ENCODE measurements at regions not wholly inside any gene's neighbourhood (a gene's known extent, or its start where the extent isn't known, plus 50 kb on each side); places are given as distances from the start of the nearest gene placed in this dataset.
"Not testable (repeated sequence)": the region's sequence is repeated elsewhere in the genome, so short reads cannot be mapped to it uniquely, and the experiment has no call there.

- no peak overlapping the region for H3K9ac ChIP-seq (ENCODE audit: low read depth, low read length)
- no peak overlapping the region for H3K4me3 ChIP-seq (ENCODE audit: low read depth, low read length)
- peaks cover 19% of the 10 kb centered on the region for H3K4me1 ChIP-seq (ENCODE audit: control insufficient read depth, insufficient read depth, low read length)
- no peaks in the 10 kb centered on the region for H3K36me3 ChIP-seq (ENCODE audit: control insufficient read depth, insufficient read depth, low read length)
- no peak overlapping the region for H3K27ac ChIP-seq (ENCODE audit: low read depth, low read length)
- H3K9me3 ChIP-seq (ENCODE audit: control insufficient read depth, insufficient read depth, low read length) = peaks cover 12% of the 10 kb centered on the region
- no peaks in the 10 kb centered on the region for H3K27me3 ChIP-seq (ENCODE audit: control insufficient read depth, insufficient read depth, low read length)
These were observed 930.6 kb upstream of the FBXO33 start for GRCh38 chr14:40362856-40363255.

- H3K27me3 ChIP-seq (ENCODE audit: control insufficient read depth, insufficient read depth, low read length) = no peaks in the 10 kb centered on the region
- H3K9ac ChIP-seq (ENCODE audit: low read depth, low read length) = no peak overlapping the region
- no peaks in the 10 kb centered on the region for H3K36me3 ChIP-seq (ENCODE audit: control insufficient read depth, insufficient read depth, low read length)
- H3K27ac ChIP-seq (ENCODE audit: low read depth, low read length) = no peak overlapping the region
- peaks cover 6% of the 10 kb centered on the region for H3K9me3 ChIP-seq (ENCODE audit: control insufficient read depth, insufficient read depth, low read length)
- no peak overlapping the region; the same call in 1 of the 2 replicates for H3K4me3 ChIP-seq (ENCODE audit: low read depth, low read length)
- peaks cover 20% of the 10 kb centered on the region for H3K4me1 ChIP-seq (ENCODE audit: control insufficient read depth, insufficient read depth, low read length)
These were observed 922.5 kb upstream of the FBXO33 start for GRCh38 chr14:40354754-40355153.

GRCh38 chr14:40348104-40348503 is 915.9 kb upstream of the FBXO33 start:
- H3K4me1 ChIP-seq (ENCODE audit: control insufficient read depth, insufficient read depth, low read length); H3K9me3 ChIP-seq (ENCODE audit: control insufficient read depth, insufficient read depth, low read length); H3K27me3 ChIP-seq (ENCODE audit: control insufficient read depth, insufficient read depth, low read length); H3K27ac ChIP-seq (ENCODE audit: low read depth, low read length); H3K36me3 ChIP-seq (ENCODE audit: control insufficient read depth, insufficient read depth, low read length): not testable (repeated sequence)
- Histone ChIP-seq H3K9ac (ENCODE audit: low read depth, low read length) (peak overlapping the region; percentile 74), H3K4me3 (ENCODE audit: low read depth, low read length) (peak overlapping the region; percentile 81)

- no peaks in the 10 kb centered on the region for H3K27me3 ChIP-seq (ENCODE audit: control insufficient read depth, insufficient read depth, low read length)
- H3K36me3 ChIP-seq (ENCODE audit: control insufficient read depth, insufficient read depth, low read length) = no peaks in the 10 kb centered on the region
- no peak overlapping the region for H3K27ac ChIP-seq (ENCODE audit: low read depth, low read length)
- H3K9ac ChIP-seq (ENCODE audit: low read depth, low read length) = peak overlapping the region; percentile 74
- peak overlapping the region; percentile 81 for H3K4me3 ChIP-seq (ENCODE audit: low read depth, low read length)
- H3K4me1 ChIP-seq (ENCODE audit: control insufficient read depth, insufficient read depth, low read length) = peaks cover 2% of the 10 kb centered on the region; the same call in 1 of the 2 replicates
- no peaks in the 10 kb centered on the region for H3K9me3 ChIP-seq (ENCODE audit: control insufficient read depth, insufficient read depth, low read length)
These were observed 915.4 kb upstream of the FBXO33 start for GRCh38 chr14:40347675-40348074.

GRCh38 chr14:40346275-40346674 is 914.0 kb upstream of the FBXO33 start:
- Histone ChIP-seq H3K27me3 (ENCODE audit: control insufficient read depth, insufficient read depth, low read length) (no peaks in the 10 kb centered on the region), H3K4me1 (ENCODE audit: control insufficient read depth, insufficient read depth, low read length) (peaks cover 6% of the 10 kb centered on the region), H3K9ac (ENCODE audit: low read depth, low read length) (no peak overlapping the region), H3K27ac (ENCODE audit: low read depth, low read length) (no peak overlapping the region), H3K9me3 (ENCODE audit: control insufficient read depth, insufficient read depth, low read length) (no peaks in the 10 kb centered on the region), H3K4me3 (ENCODE audit: low read depth, low read length) (peak overlapping the region; percentile 81), H3K36me3 (ENCODE audit: control insufficient read depth, insufficient read depth, low read length) (no peaks in the 10 kb centered on the region)

GRCh38 chr14:40345334-40345733 is 913.1 kb upstream of the FBXO33 start:
- no peaks in the 10 kb centered on the region for H3K36me3 ChIP-seq (ENCODE audit: control insufficient read depth, insufficient read depth, low read length)
- H3K9me3 ChIP-seq (ENCODE audit: control insufficient read depth, insufficient read depth, low read length) = no peaks in the 10 kb centered on the region
- H3K9ac ChIP-seq (ENCODE audit: low read depth, low read length) = no peak overlapping the region
- no peak overlapping the region for H3K27ac ChIP-seq (ENCODE audit: low read depth, low read length)
- H3K4me3 ChIP-seq (ENCODE audit: low read depth, low read length) = no peak overlapping the region
- peaks cover 15% of the 10 kb centered on the region for H3K4me1 ChIP-seq (ENCODE audit: control insufficient read depth, insufficient read depth, low read length)
- no peaks in the 10 kb centered on the region for H3K27me3 ChIP-seq (ENCODE audit: control insufficient read depth, insufficient read depth, low read length)

- Histone ChIP-seq H3K4me3 (ENCODE audit: low read depth, low read length) (no peak overlapping the region), H3K27me3 (ENCODE audit: control insufficient read depth, insufficient read depth, low read length) (no peaks in the 10 kb centered on the region), H3K36me3 (ENCODE audit: control insufficient read depth, insufficient read depth, low read length) (no peaks in the 10 kb centered on the region), H3K27ac (ENCODE audit: low read depth, low read length) (no peak overlapping the region), H3K9ac (ENCODE audit: low read depth, low read length) (no peak overlapping the region), H3K9me3 (ENCODE audit: control insufficient read depth, insufficient read depth, low read length) (no peaks in the 10 kb centered on the region), H3K4me1 (ENCODE audit: control insufficient read depth, insufficient read depth, low read length) (peaks cover 29% of the 10 kb centered on the region)
These were observed 908.5 kb upstream of the FBXO33 start for GRCh38 chr14:40340708-40341107.

GRCh38 chr14:40336846-40337245 is 904.6 kb upstream of the FBXO33 start:
- H3K4me3 ChIP-seq (ENCODE audit: low read depth, low read length) = no peak overlapping the region; the same call in 1 of the 2 replicates
- H3K36me3 ChIP-seq (ENCODE audit: control insufficient read depth, insufficient read depth, low read length) = no peaks in the 10 kb centered on the region
- 0 out of 2 replicates have a peak, but pooled peaks cover 5% of the 10 kb centered on the region for H3K9me3 ChIP-seq (ENCODE audit: control insufficient read depth, insufficient read depth, low read length)
- no peak overlapping the region for H3K9ac ChIP-seq (ENCODE audit: low read depth, low read length)
- H3K27me3 ChIP-seq (ENCODE audit: control insufficient read depth, insufficient read depth, low read length) = no peaks in the 10 kb centered on the region
- peaks cover 25% of the 10 kb centered on the region for H3K4me1 ChIP-seq (ENCODE audit: control insufficient read depth, insufficient read depth, low read length)
- no peak overlapping the region for H3K27ac ChIP-seq (ENCODE audit: low read depth, low read length)

GRCh38 chr14:40326519-40326918 is 894.3 kb upstream of the FBXO33 start:
- not testable (repeated sequence) for H3K9me3 ChIP-seq (ENCODE audit: control insufficient read depth, insufficient read depth, low read length); H3K27ac ChIP-seq (ENCODE audit: low read depth, low read length); H3K4me3 ChIP-seq (ENCODE audit: low read depth, low read length); H3K9ac ChIP-seq (ENCODE audit: low read depth, low read length); H3K36me3 ChIP-seq (ENCODE audit: control insufficient read depth, insufficient read depth, low read length); H3K27me3 ChIP-seq (ENCODE audit: control insufficient read depth, insufficient read depth, low read length); H3K4me1 ChIP-seq (ENCODE audit: control insufficient read depth, insufficient read depth, low read length)

GRCh38 chr14:40318211-40318719 is 886.0 kb upstream of the FBXO33 start:
- H3K4me3 ChIP-seq (ENCODE audit: low read depth, low read length) = no peak overlapping the region
- no peaks in the 10 kb centered on the region for H3K27me3 ChIP-seq (ENCODE audit: control insufficient read depth, insufficient read depth, low read length)
- no peaks in the 10 kb centered on the region for H3K4me1 ChIP-seq (ENCODE audit: control insufficient read depth, insufficient read depth, low read length)
- H3K36me3 ChIP-seq (ENCODE audit: control insufficient read depth, insufficient read depth, low read length) = no peaks in the 10 kb centered on the region
- no peak overlapping the region for H3K9ac ChIP-seq (ENCODE audit: low read depth, low read length)
- no peaks in the 10 kb centered on the region for H3K9me3 ChIP-seq (ENCODE audit: control insufficient read depth, insufficient read depth, low read length)
- H3K27ac ChIP-seq (ENCODE audit: low read depth, low read length) = no peak overlapping the region

- Histone ChIP-seq H3K27me3 (ENCODE audit: control insufficient read depth, insufficient read depth, low read length) (no peaks in the 10 kb centered on the region), H3K4me3 (ENCODE audit: low read depth, low read length) (no peak overlapping the region), H3K36me3 (ENCODE audit: control insufficient read depth, insufficient read depth, low read length) (no peaks in the 10 kb centered on the region), H3K27ac (ENCODE audit: low read depth, low read length) (no peak overlapping the region), H3K9me3 (ENCODE audit: control insufficient read depth, insufficient read depth, low read length) (no peaks in the 10 kb centered on the region), H3K4me1 (ENCODE audit: control insufficient read depth, insufficient read depth, low read length) (no peaks in the 10 kb centered on the region), H3K9ac (ENCODE audit: low read depth, low read length) (no peak overlapping the region)
These were observed 885.5 kb upstream of the FBXO33 start for GRCh38 chr14:40317690-40318089.

- no peaks in the 10 kb centered on the region for H3K4me1 ChIP-seq (ENCODE audit: control insufficient read depth, insufficient read depth, low read length)
- no peaks in the 10 kb centered on the region for H3K27me3 ChIP-seq (ENCODE audit: control insufficient read depth, insufficient read depth, low read length)
- H3K9me3 ChIP-seq (ENCODE audit: control insufficient read depth, insufficient read depth, low read length) = no peaks in the 10 kb centered on the region
- H3K36me3 ChIP-seq (ENCODE audit: control insufficient read depth, insufficient read depth, low read length) = no peaks in the 10 kb centered on the region
- no peak overlapping the region for H3K9ac ChIP-seq (ENCODE audit: low read depth, low read length)
- H3K27ac ChIP-seq (ENCODE audit: low read depth, low read length) = no peak overlapping the region
- no peak overlapping the region for H3K4me3 ChIP-seq (ENCODE audit: low read depth, low read length)
These were observed 880.1 kb upstream of the FBXO33 start for GRCh38 chr14:40312296-40312695.

All from HUES48 (cell line).